Testis (tissue), 2 donors: ENCODE measurements at regions not wholly inside any gene's neighbourhood (a gene's known extent, or its start where the extent isn't known, plus 50 kb on each side); places are given as distances from the start of the nearest gene placed in this dataset.

Source experiments
- CTCF ChIP-seq, 3 experiments: fragments of 450-650 bp in 2 of 3; fragments of 200-600 bp in 1 of 3; sonication (generic) in 1 of 3; IDR thresholded peaks; one replicate each; pipeline ENCODE4 v1.5.1; 2016 to 2019; ENCODE audit warnings: antibody characterized with exemption in 3 of 3, mild to moderate bottlenecking in 2 of 3, moderate library complexity in 1 of 3
- POLR2A ChIP-seq: fragments of 450-650 bp; IDR thresholded peaks from one replicate; pipeline ENCODE4 v1.6.1; 2017; ENCODE audit warnings: antibody characterized with exemption, mild to moderate bottlenecking, moderate library complexity

DNA sequence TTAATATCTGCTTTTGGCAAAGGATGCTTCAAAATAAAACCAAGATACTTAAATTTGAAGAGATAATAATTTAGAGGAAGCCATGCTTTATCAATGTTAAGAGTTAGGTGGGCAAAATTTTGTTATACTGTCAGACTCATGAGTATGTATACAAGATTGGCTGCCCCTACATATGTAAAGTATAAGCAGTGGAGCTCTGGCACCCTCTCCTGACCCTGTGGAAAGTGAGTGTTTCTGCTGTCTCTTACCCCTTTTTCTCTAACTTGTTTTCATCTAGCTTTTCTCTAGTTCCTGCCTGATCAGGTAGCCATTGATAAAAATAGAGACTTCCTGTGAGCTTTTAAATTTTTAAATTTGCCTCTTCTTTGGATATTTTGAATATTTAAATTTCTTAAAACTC lies 710.9 kb upstream of the SPRY2 start:
- TF ChIP-seq POLR2A (no peak), CTCF (IDR thresholded peaks at IDR 0.05) (no peak)
